Smooth muscle cell (in vitro differentiated cells): ENCODE measurements at regions not wholly inside any gene's neighbourhood (a gene's known extent, or its start where the extent isn't known, plus 50 kb on each side); places are given as distances from the start of the nearest gene placed in this dataset.

Experiments
- DNase-seq: peaks from one replicate; lab custom pipeline; 2025; ENCODE audit not compliant: unreplicated experiment; lab: John Stamatoyannopoulos, UW
- H2AFZ ChIP-seq: fragments of 200-600 bp; sonication (generic); 2 replicates; pipeline ENCODE4 v1.6.0; 2016; ENCODE audit warnings: antibody characterized with exemption, low read depth, mild to moderate bottlenecking
- H3F3A ChIP-seq: fragments of 200-600 bp; sonication (generic); 2 replicates; pipeline ENCODE4 v1.6.0; 2017; ENCODE audit warnings: antibody characterized with exemption, low read depth
- H3K27ac ChIP-seq: fragments of 200-600 bp; sonication (generic); 2 replicates; pipeline ENCODE4 v1.5.1; 2016; ENCODE audit warnings: low read depth, mild to moderate bottlenecking
- H3K27me3 ChIP-seq: fragments of 200-600 bp; sonication (generic); 2 replicates; pipeline ENCODE4 v1.6.1; 2016; ENCODE audit warnings: low read depth, mild to moderate bottlenecking
- H3K36me3 ChIP-seq: fragments of 200-600 bp; sonication (generic); 2 replicates; pipeline ENCODE4 v1.5.1; 2016; ENCODE audit warnings: low read depth
- H3K4me1 ChIP-seq: fragments of 200-600 bp; sonication (generic); 2 replicates; pipeline ENCODE4 v1.5.1; 2016; ENCODE audit warnings: low read depth
- H3K4me2 ChIP-seq: fragments of 200-600 bp; sonication (generic); 2 replicates; pipeline ENCODE4 v1.6.0; 2016; ENCODE audit warnings: mild to moderate bottlenecking
- H3K4me3 ChIP-seq: fragments of 200-600 bp; sonication (generic); 2 replicates; pipeline ENCODE4 v1.5.1; 2016; ENCODE audit warnings: mild to moderate bottlenecking
- H3K79me2 ChIP-seq: fragments of 200-600 bp; sonication (generic); 2 replicates; pipeline ENCODE4 v1.6.0; 2016; ENCODE audit warnings: low read depth, mild to moderate bottlenecking
- H3K9ac ChIP-seq: fragments of 200-600 bp; sonication (generic); 2 replicates; pipeline ENCODE4 v1.6.0; 2016; ENCODE audit warnings: low read depth
- H3K9me3 ChIP-seq: fragments of 200-600 bp; sonication (generic); replicated peaks from 2 replicates; pipeline ENCODE4 v1.5.1; 2016; ENCODE audit warnings: low read depth
- H4K20me1 ChIP-seq: fragments of 200-600 bp; sonication (generic); 2 replicates; pipeline ENCODE4 v1.6.0; 2016; ENCODE audit warnings: low read depth
- WGBS: methylation state at CpG from one replicate; pipeline ENCODE4 v1.1.7; 2016; ENCODE audit warnings: low lambda C conversion rate; 5-methylcytosine and 5-hydroxymethylcytosine counted together
- TF ChIP-seq, protein P1 (sequence below): fragments of 200-600 bp; sonication (generic); IDR thresholded peaks from 2 replicates; pipeline ENCODE4 v1.5.1; 2017; ENCODE audit warnings: borderline replicate concordance, mild to moderate bottlenecking, antibody characterized with exemption; ENCODE audit not compliant: insufficient read depth, poor library complexity, severe bottlenecking

DNA sequence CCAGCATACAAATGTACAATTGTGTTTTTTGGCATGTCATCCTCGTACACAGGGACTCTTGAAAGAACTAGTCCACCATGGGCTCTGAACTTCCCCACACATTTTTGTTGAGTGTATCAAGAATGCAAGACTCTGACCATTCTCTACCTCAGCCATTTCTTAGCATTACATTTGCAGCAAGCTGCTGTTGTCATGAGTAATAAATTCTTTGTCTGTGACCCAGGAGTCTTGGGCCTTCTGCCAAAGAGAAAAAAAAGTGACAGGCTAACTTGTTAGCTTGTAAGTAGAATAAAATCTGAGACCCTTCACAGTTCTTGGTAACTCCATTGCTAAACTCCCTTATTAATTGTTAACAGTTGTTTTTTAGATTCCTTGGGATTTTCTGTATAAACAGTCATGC lies 542.3 kb upstream of the MBL2 start:
- 20% methylated on average over 1 of the region's 1 CpG for WGBS
- DNase-seq: no peak
- H4K20me1 ChIP-seq: no peaks in the 10 kb centered on the region
- H3K9me3 ChIP-seq: no peaks in the 10 kb centered on the region
- H3F3A ChIP-seq: no peaks in the 10 kb centered on the region
- TF ChIP-seq, protein P1, sequence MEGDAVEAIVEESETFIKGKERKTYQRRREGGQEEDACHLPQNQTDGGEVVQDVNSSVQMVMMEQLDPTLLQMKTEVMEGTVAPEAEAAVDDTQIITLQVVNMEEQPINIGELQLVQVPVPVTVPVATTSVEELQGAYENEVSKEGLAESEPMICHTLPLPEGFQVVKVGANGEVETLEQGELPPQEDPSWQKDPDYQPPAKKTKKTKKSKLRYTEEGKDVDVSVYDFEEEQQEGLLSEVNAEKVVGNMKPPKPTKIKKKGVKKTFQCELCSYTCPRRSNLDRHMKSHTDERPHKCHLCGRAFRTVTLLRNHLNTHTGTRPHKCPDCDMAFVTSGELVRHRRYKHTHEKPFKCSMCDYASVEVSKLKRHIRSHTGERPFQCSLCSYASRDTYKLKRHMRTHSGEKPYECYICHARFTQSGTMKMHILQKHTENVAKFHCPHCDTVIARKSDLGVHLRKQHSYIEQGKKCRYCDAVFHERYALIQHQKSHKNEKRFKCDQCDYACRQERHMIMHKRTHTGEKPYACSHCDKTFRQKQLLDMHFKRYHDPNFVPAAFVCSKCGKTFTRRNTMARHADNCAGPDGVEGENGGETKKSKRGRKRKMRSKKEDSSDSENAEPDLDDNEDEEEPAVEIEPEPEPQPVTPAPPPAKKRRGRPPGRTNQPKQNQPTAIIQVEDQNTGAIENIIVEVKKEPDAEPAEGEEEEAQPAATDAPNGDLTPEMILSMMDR: no peak
- H2AFZ ChIP-seq: no peak overlapping the region
- H3K27ac ChIP-seq: peak overlapping the region; percentile 44
- peak overlapping the region; percentile 35 for H3K4me2 ChIP-seq
- peaks cover 12% of the 10 kb centered on the region for H3K4me1 ChIP-seq
- no peak overlapping the region for H3K4me3 ChIP-seq
- no peaks in the 10 kb centered on the region for H3K36me3 ChIP-seq
- no peaks in the 10 kb centered on the region for H3K79me2 ChIP-seq
- no peaks in the 10 kb centered on the region for H3K27me3 ChIP-seq
- no peak overlapping the region for H3K9ac ChIP-seq

DNA sequence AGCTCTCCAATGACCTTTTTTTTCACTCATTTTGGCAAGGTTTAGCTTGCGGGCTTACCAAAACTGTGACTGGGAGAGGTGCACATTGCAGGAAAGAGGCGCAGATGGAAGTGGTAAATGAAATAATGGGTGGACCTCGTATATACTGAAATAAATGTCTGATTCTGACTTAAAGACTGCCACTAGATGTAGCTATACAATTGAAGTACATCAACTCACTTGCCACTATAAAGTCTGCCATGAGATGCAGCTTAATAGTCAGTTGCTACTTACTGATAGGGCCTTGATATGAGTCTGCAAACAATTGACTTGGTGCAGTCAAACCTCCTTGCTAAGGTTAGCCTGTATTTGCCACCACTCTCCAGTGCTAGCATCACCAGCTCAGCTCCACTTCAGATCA lies 525.9 kb upstream of the MBL2 start:
- Histone ChIP-seq H3K79me2 (no peaks in the 10 kb centered on the region), H3K4me2 (no peak overlapping the region), H3K27me3 (no peaks in the 10 kb centered on the region), H2AFZ (no peak overlapping the region), H4K20me1 (no peaks in the 10 kb centered on the region), H3F3A (no peaks in the 10 kb centered on the region), H3K4me3 (no peak overlapping the region), H3K36me3 (no peaks in the 10 kb centered on the region), H3K4me1 (no peaks in the 10 kb centered on the region), H3K9ac (no peak overlapping the region), H3K27ac (no peak overlapping the region), H3K9me3 (no peaks in the 10 kb centered on the region)
- WGBS: 94% methylated on average over 3 of the region's 3 CpGs
- TF ChIP-seq, protein P1: no peak
- DNase-seq: no peak

DNA sequence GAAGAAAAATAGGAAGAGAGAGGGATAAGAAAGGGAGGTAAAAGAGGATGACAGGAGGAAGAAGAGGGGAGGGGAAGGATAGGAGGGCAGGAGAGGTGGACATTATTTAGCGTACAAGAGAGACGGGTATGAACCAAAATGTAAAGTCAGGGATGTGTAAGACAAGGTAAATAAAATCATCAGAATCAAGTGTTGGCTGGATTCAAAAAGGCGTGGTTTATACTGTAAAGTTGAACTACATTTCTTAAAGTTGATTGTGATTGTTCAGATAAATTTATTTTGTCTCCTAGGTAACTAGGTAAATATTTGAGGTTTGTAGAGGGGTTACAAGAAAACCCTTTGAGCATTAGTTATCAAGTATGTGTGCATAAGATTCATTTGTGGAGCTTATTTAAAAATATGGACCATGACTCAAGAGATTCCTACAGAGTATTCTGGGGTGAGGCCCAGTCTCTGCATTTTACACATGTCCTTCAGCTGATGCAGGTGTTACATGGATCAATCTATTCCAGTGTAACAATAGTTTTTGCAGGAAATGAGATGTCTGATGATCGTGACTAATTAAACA lies 512.1 kb upstream of the MBL2 start:
- H3F3A ChIP-seq: no peaks in the 10 kb centered on the region
- WGBS: 96% methylated on average over 4 of the region's 4 CpGs
- H3K4me1 ChIP-seq: no peaks in the 10 kb centered on the region

DNA sequence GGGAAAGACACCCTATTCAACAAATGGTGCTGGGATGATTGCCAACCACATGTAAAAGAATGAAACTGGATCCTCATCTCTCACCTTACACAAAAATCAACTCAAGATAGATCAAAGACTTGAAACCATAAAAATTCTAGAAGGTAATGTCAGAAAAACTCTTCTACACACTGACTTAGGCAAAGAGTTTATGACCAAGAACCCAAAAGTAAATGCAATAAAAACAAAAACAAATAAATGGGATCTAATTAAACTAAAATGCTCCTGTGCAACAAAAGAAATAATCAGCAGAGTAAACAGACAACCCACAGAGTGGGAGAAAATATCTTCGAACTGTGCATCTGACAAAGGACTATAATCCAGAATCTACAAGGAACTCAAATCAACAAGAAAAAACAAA lies 504.2 kb upstream of the MBL2 start:
- no peaks in the 10 kb centered on the region for H3K27me3 ChIP-seq
- no peak overlapping the region for H3K9ac ChIP-seq
- no peak overlapping the region for H3K27ac ChIP-seq
- H3K9me3 ChIP-seq: no peaks in the 10 kb centered on the region
- H3K36me3 ChIP-seq: no peaks in the 10 kb centered on the region
- 100% methylated on average over 1 of the region's 1 CpG for WGBS
- no peaks in the 10 kb centered on the region for H4K20me1 ChIP-seq
- H3K4me2 ChIP-seq: no peak overlapping the region
- no peak overlapping the region for H2AFZ ChIP-seq
- DNase-seq: no peak
- H3K4me1 ChIP-seq: no peaks in the 10 kb centered on the region
- H3K4me3 ChIP-seq: no peak overlapping the region
- TF ChIP-seq, protein P1: no peak
- no peaks in the 10 kb centered on the region for H3F3A ChIP-seq
- no peaks in the 10 kb centered on the region for H3K79me2 ChIP-seq

More for the DNA sequence above, 512.1 kb upstream of the MBL2 start:
- no peak for DNase-seq
- TF ChIP-seq, protein P1: no peak
- no peak overlapping the region for H3K27ac ChIP-seq
- no peak overlapping the region for H3K4me2 ChIP-seq
- no peak overlapping the region for H3K4me3 ChIP-seq
- H2AFZ ChIP-seq: no peak overlapping the region
- no peaks in the 10 kb centered on the region for H3K79me2 ChIP-seq
- H3K36me3 ChIP-seq: no peaks in the 10 kb centered on the region
- H4K20me1 ChIP-seq: no peaks in the 10 kb centered on the region
- no peaks in the 10 kb centered on the region for H3K27me3 ChIP-seq
- no peak overlapping the region for H3K9ac ChIP-seq
- no peaks in the 10 kb centered on the region for H3K9me3 ChIP-seq
